ENCODE measurements at regions not wholly inside any gene's neighbourhood (a gene's known extent, or its start where the extent isn't known, plus 50 kb on each side); places are given as distances from the start of the nearest gene placed in this dataset.
A peak's percentile ranks its signal among the peaks of the same experiment; 100 is the strongest.
"Not testable (repeated sequence)": the region's sequence is repeated elsewhere in the genome, so short reads cannot be mapped to it uniquely, and the experiment has no call there.

- H3K4me3 Mint-ChIP-seq, result no peak overlapping the region
- CTCF ChIA-PET, result interaction anchor here (0.6 to 6.5 kb wide), 18 partner anchors 9 to 244 kb away, joined by 3 to 54 read pairs (median 4); no protein-coding TSS in a partner anchor
- POLR2A ChIA-PET, result no interaction called here
- DNase-seq, result no peak
- no peak overlapping the region for H3K27ac Mint-ChIP-seq
- H3K9me3 Mint-ChIP-seq, result no peaks in the 10 kb centered on the region
- H3K36me3 Mint-ChIP-seq (ENCODE audit: low read depth), result no peaks in the 10 kb centered on the region
- peaks cover 33% of the 10 kb centered on the region for H3K27me3 Mint-ChIP-seq
- peaks cover 1% of the 10 kb centered on the region for H3K4me1 Mint-ChIP-seq
These were observed 893.1 kb downstream of the TMEM121 start for GRCh38 chr14:106419376-106419965.

- POLR2A ChIA-PET; H3K9me3 Mint-ChIP-seq; H3K36me3 Mint-ChIP-seq (ENCODE audit: low read depth); H3K27ac Mint-ChIP-seq; H3K4me1 Mint-ChIP-seq; H3K4me3 Mint-ChIP-seq: not testable (repeated sequence)
- peak; percentile 79 for DNase-seq
- H3K27me3 Mint-ChIP-seq, result peaks cover 48% of the 10 kb centered on the region
- CTCF ChIA-PET, result interaction anchor here (0.6 to 6.5 kb wide), 36 partner anchors 11 to 410 kb away, joined by 3 to 54 read pairs (median 4); no protein-coding TSS in a partner anchor
These were observed 895.1 kb downstream of the TMEM121 start for GRCh38 chr14:106421431-106422033.

GRCh38 chr14:106422066-106422465 is 895.7 kb downstream of the TMEM121 start:
- Mint-ChIP-seq H3K27me3 (peaks cover 53% of the 10 kb centered on the region), H3K9me3 (no peaks in the 10 kb centered on the region), H3K4me1 (peaks cover 1% of the 10 kb centered on the region), H3K27ac (no peak overlapping the region), H3K4me3 (no peak overlapping the region), H3K36me3 (ENCODE audit: low read depth) (no peaks in the 10 kb centered on the region)
- POLR2A ChIA-PET, result no interaction called here
- CTCF ChIA-PET, result interaction anchor here (0.7 to 6.5 kb wide), 28 partner anchors 10 to 410 kb away, joined by 3 to 54 read pairs (median 4); no protein-coding TSS in a partner anchor
- no peak for DNase-seq

GRCh38 chr14:106425150-106425549 is 898.8 kb downstream of the TMEM121 start:
- H3K4me3 Mint-ChIP-seq; H3K9me3 Mint-ChIP-seq; POLR2A ChIA-PET; DNase-seq; H3K4me1 Mint-ChIP-seq; H3K27ac Mint-ChIP-seq; H3K36me3 Mint-ChIP-seq (ENCODE audit: low read depth): not testable (repeated sequence)
- peaks cover 50% of the 10 kb centered on the region for H3K27me3 Mint-ChIP-seq
- CTCF ChIA-PET, result interaction anchor here (1.9 kb wide), 1 partner anchor 52 kb away, joined by 4 read pairs; no protein-coding TSS in a partner anchor

GRCh38 chr14:106436310-106436905 is 910.0 kb downstream of the TMEM121 start:
- H3K4me1 Mint-ChIP-seq, result no peaks in the 10 kb centered on the region
- CTCF ChIA-PET, result interaction anchor here (0.7 to 5.0 kb wide), 29 partner anchors 9 to 184 kb away, joined by 3 to 54 read pairs (median 5); no protein-coding TSS in a partner anchor
- H3K27ac Mint-ChIP-seq, result no peak overlapping the region
- no peaks in the 10 kb centered on the region for H3K36me3 Mint-ChIP-seq (ENCODE audit: low read depth)
- H3K9me3 Mint-ChIP-seq, result no peaks in the 10 kb centered on the region
- no peak overlapping the region for H3K4me3 Mint-ChIP-seq
- DNase-seq, result peak; percentile 56
- POLR2A ChIA-PET, result no interaction called here
- H3K27me3 Mint-ChIP-seq, result peaks cover 48% of the 10 kb centered on the region

- POLR2A ChIA-PET, result no interaction called here
- peaks cover 43% of the 10 kb centered on the region for H3K27me3 Mint-ChIP-seq
- H3K9me3 Mint-ChIP-seq, result no peaks in the 10 kb centered on the region
- H3K27ac Mint-ChIP-seq, result no peak overlapping the region
- CTCF ChIA-PET, result interaction anchor here (0.9 to 1.6 kb wide), 5 partner anchors 11 to 26 kb away, joined by 3 to 4 read pairs (median 3); no protein-coding TSS in a partner anchor
- DNase-seq, result peak; percentile 58
- no peaks in the 10 kb centered on the region for H3K36me3 Mint-ChIP-seq (ENCODE audit: low read depth)
- H3K4me3 Mint-ChIP-seq, result no peak overlapping the region
- H3K4me1 Mint-ChIP-seq, result peaks cover 4% of the 10 kb centered on the region
These were observed 916.5 kb downstream of the TMEM121 start for GRCh38 chr14:106442857-106443256.

DNA sequence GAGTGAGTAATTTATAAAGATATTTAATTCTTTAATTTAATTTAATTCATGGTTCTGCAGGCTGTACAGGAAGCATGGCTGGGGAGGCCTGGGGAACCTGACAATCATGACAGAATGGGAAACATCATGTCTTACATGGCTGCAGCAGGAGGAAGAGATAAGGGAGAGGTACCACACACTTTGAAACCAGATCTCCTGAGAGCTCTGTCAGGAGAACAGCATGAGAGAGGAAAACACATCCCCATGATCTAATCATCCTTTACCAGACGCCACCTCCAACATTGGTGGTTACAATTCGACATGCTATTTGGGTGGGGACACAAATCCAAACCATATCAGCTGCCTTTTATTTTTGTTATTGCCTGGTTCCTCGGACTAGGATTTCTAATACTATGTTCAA is 928.6 kb downstream of the TMEM121 start:
- ChIA-PET CTCF (interaction anchor here (0.6 to 1.1 kb wide), 2 partner anchors 23 to 38 kb away, joined by 3 to 6 read pairs; no protein-coding TSS in a partner anchor), POLR2A (interaction anchor here (1.4 kb wide), 1 partner anchor 66 kb away, joined by 3 read pairs; no protein-coding TSS in a partner anchor)
- peaks cover 6% of the 10 kb centered on the region for H3K4me1 Mint-ChIP-seq
- no peaks in the 10 kb centered on the region for H3K36me3 Mint-ChIP-seq (ENCODE audit: low read depth)
- no peaks in the 10 kb centered on the region for H3K9me3 Mint-ChIP-seq
- no peak overlapping the region for H3K27ac Mint-ChIP-seq
- peaks cover 27% of the 10 kb centered on the region for H3K27me3 Mint-ChIP-seq
- no peak overlapping the region for H3K4me3 Mint-ChIP-seq
- DNase-seq, result no peak

DNA sequence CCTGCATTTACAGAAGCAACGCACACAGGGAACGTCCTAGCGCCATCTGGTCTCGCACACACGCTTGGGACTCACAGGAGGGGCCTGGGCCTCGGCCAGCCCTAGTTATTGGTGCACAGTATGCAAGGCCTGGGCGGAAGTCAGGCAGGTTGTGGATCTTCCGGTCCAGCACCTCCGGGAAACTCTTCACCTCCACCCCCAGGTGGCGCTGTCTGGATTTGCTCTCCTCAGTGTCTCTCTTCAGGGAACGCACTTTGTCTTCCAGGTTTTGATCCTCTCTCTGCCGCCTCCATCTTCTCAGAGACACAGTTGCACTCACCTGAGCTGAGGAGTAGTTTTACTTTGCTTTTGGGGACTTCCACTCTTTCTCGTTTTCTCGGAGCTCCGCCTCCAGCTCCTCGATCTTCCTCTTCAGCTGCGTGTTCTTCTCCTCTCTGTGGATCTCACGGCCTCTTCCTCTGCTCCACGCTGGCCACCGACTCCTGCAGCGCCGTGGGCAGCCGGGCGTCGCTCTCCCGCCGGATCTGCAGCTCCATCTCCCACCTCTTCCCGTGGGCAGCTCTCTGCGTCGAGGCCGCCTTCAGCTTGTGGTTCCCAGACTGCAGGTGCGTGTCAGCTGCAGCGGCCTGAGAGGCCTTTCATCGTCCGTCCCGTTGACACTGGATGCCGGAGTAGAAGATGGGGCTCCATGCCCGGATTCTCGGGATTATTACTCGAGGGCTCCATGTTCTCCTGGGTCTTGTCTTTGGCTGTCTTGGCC is 933.8 kb downstream of the TMEM121 start:
- H3K4me3 Mint-ChIP-seq, result no peak overlapping the region
- CTCF ChIA-PET, result interaction anchor here (0.8 to 1.3 kb wide), 10 partner anchors 9 to 71 kb away, joined by 3 to 8 read pairs (median 4); no protein-coding TSS in a partner anchor
- peak; percentile 74 for DNase-seq

GRCh38 chr14:106460916-106461315 is 934.5 kb downstream of the TMEM121 start:
- H3K27ac Mint-ChIP-seq, result no peak overlapping the region
- peaks cover 13% of the 10 kb centered on the region for H3K4me1 Mint-ChIP-seq
- no peak overlapping the region for H3K4me3 Mint-ChIP-seq
- peaks cover 6% of the 10 kb centered on the region for H3K27me3 Mint-ChIP-seq
- no peaks in the 10 kb centered on the region for H3K9me3 Mint-ChIP-seq
- ChIA-PET CTCF (interaction anchor here (0.9 to 1.5 kb wide), 10 partner anchors 8 to 70 kb away, joined by 3 to 8 read pairs (median 6); no protein-coding TSS in a partner anchor), POLR2A (no interaction called here)
- no peak for DNase-seq
- no peaks in the 10 kb centered on the region for H3K36me3 Mint-ChIP-seq (ENCODE audit: low read depth)

More for the DNA sequence above, 933.8 kb downstream of the TMEM121 start:
- POLR2A ChIA-PET, result no interaction called here
- no peaks in the 10 kb centered on the region for H3K36me3 Mint-ChIP-seq (ENCODE audit: low read depth)
- peaks cover 13% of the 10 kb centered on the region for H3K27me3 Mint-ChIP-seq
- H3K4me1 Mint-ChIP-seq, result peaks cover 13% of the 10 kb centered on the region
- no peak overlapping the region for H3K27ac Mint-ChIP-seq
- H3K9me3 Mint-ChIP-seq, result no peaks in the 10 kb centered on the region

GRCh38 chr14:106466483-106466882 is 940.1 kb downstream of the TMEM121 start:
- not testable (repeated sequence) for H3K9me3 Mint-ChIP-seq; H3K27ac Mint-ChIP-seq; H3K36me3 Mint-ChIP-seq (ENCODE audit: low read depth); DNase-seq; H3K4me1 Mint-ChIP-seq; H3K4me3 Mint-ChIP-seq
- ChIA-PET CTCF (interaction anchor here (1.2 to 5.2 kb wide), 3 partner anchors 41 to 326 kb away, joined by 3 to 70 read pairs (median 12); no protein-coding TSS in a partner anchor), POLR2A (interaction anchor here (2.5 kb wide), 1 partner anchor 8 kb away, joined by 5 read pairs; no protein-coding TSS in a partner anchor)
- peaks cover 12% of the 10 kb centered on the region for H3K27me3 Mint-ChIP-seq

- H3K36me3 Mint-ChIP-seq (ENCODE audit: low read depth); H3K27ac Mint-ChIP-seq; H3K9me3 Mint-ChIP-seq; POLR2A ChIA-PET; DNase-seq; H3K4me3 Mint-ChIP-seq: not testable (repeated sequence)
- H3K4me1 Mint-ChIP-seq, result peaks cover 10% of the 10 kb centered on the region
- peaks cover 12% of the 10 kb centered on the region for H3K27me3 Mint-ChIP-seq
- CTCF ChIA-PET, result interaction anchor here (0.8 to 5.2 kb wide), 20 partner anchors 8 to 455 kb away, joined by 3 to 70 read pairs (median 6); no protein-coding TSS in a partner anchor
These were observed 942.5 kb downstream of the TMEM121 start for GRCh38 chr14:106468869-106469268.

DNA sequence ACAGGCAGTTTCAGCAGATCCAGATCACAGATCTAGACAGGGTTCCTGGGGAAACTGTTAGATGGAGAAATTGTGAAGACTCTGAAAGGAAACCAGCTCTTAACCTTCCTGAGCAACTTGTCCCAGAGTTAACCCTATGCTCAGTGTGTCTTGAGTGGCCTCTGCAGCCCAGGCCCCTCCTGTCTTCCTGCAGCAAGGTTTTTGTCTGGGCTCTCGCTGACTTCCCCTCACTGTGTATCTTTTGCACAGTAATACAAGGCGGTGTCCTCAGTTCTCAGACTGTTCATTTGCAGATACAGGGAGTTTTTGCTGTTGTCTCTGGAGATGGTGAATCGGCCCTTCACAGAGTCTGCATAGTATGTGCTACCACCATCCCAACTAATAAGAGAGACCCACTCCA is 943.6 kb downstream of the TMEM121 start:
- not testable (repeated sequence) for H3K36me3 Mint-ChIP-seq (ENCODE audit: low read depth); H3K9me3 Mint-ChIP-seq; DNase-seq; H3K4me3 Mint-ChIP-seq
- ChIA-PET POLR2A (interaction anchor here (0.7 kb wide), 1 partner anchor 52 kb away, joined by 3 read pairs; no protein-coding TSS in a partner anchor), CTCF (interaction anchor here (0.6 to 5.2 kb wide), 12 partner anchors 8 to 456 kb away, joined by 3 to 70 read pairs (median 8); no protein-coding TSS in a partner anchor)
- peaks cover 21% of the 10 kb centered on the region for H3K4me1 Mint-ChIP-seq
- peaks cover 10% of the 10 kb centered on the region for H3K27me3 Mint-ChIP-seq
- H3K27ac Mint-ChIP-seq, result peak overlapping the region; percentile 56
